ENCODE measurements at regions not wholly inside any gene's neighbourhood (a gene's known extent, or its start where the extent isn't known, plus 50 kb on each side); places are given as distances from the start of the nearest gene placed in this dataset.

- H3K4me3 Mint-ChIP-seq, result no peak overlapping the region
- peaks cover 14% of the 10 kb centered on the region for H3K4me1 Mint-ChIP-seq
- TF ChIP-seq CTCF (conservative IDR thresholded peaks at IDR 0.05), result no peak
- no peaks in the 10 kb centered on the region for H3K9me3 Mint-ChIP-seq
- no peaks in the 10 kb centered on the region for H3K27me3 Mint-ChIP-seq (ENCODE audit: low read depth)
- H3K27ac Mint-ChIP-seq (ENCODE audit: unreplicated experiment), result no peak overlapping the region
- H3K36me3 Mint-ChIP-seq (ENCODE audit: low read depth), result no peaks in the 10 kb centered on the region
- no peak for DNase-seq (ENCODE audit: low read depth, low spot score)
Observed at GRCh38 chr18:49701190-49701589, 112.1 kb downstream of the ACAA2 start.

- TF ChIP-seq CTCF (conservative IDR thresholded peaks at IDR 0.05), result no peak
- H3K36me3 Mint-ChIP-seq (ENCODE audit: low read depth), result no peaks in the 10 kb centered on the region
- H3K27ac Mint-ChIP-seq (ENCODE audit: unreplicated experiment), result no peak overlapping the region
- H3K9me3 Mint-ChIP-seq, result no peaks in the 10 kb centered on the region
- no peak for DNase-seq (ENCODE audit: low read depth, low spot score)
- H3K4me1 Mint-ChIP-seq, result peaks cover 14% of the 10 kb centered on the region
- H3K27me3 Mint-ChIP-seq (ENCODE audit: low read depth), result no peaks in the 10 kb centered on the region
- H3K4me3 Mint-ChIP-seq, result no peak overlapping the region
Observed at GRCh38 chr18:49699303-49699702, 114.0 kb downstream of the ACAA2 start.

- no peaks in the 10 kb centered on the region for H3K36me3 Mint-ChIP-seq (ENCODE audit: low read depth)
- DNase-seq (ENCODE audit: low read depth, low spot score), result no peak
- no peak overlapping the region for H3K27ac Mint-ChIP-seq (ENCODE audit: unreplicated experiment)
- no peak overlapping the region for H3K4me3 Mint-ChIP-seq
- no peaks in the 10 kb centered on the region for H3K27me3 Mint-ChIP-seq (ENCODE audit: low read depth)
- TF ChIP-seq CTCF (conservative IDR thresholded peaks at IDR 0.05), result no peak
- H3K9me3 Mint-ChIP-seq, result no peaks in the 10 kb centered on the region
- peaks cover 14% of the 10 kb centered on the region for H3K4me1 Mint-ChIP-seq
Observed at GRCh38 chr18:49698525-49699025, 114.8 kb downstream of the ACAA2 start.

GRCh38 chr18:49697757-49698524, 115.4 kb downstream of the ACAA2 start:
- no peak for TF ChIP-seq CTCF (conservative IDR thresholded peaks at IDR 0.05)
- DNase-seq (ENCODE audit: low read depth, low spot score), result no peak
- Mint-ChIP-seq H3K27ac (ENCODE audit: unreplicated experiment) (peak overlapping the region; percentile 47), H3K27me3 (ENCODE audit: low read depth) (no peaks in the 10 kb centered on the region), H3K36me3 (ENCODE audit: low read depth) (no peaks in the 10 kb centered on the region), H3K4me3 (no peak overlapping the region), H3K4me1 (peaks cover 14% of the 10 kb centered on the region), H3K9me3 (no peaks in the 10 kb centered on the region)

GRCh38 chr18:49697049-49697448, 116.3 kb downstream of the ACAA2 start:
- no peak for TF ChIP-seq CTCF (conservative IDR thresholded peaks at IDR 0.05)
- H3K36me3 Mint-ChIP-seq (ENCODE audit: low read depth), result no peaks in the 10 kb centered on the region
- no peak overlapping the region for H3K27ac Mint-ChIP-seq (ENCODE audit: unreplicated experiment)
- no peak for DNase-seq (ENCODE audit: low read depth, low spot score)
- no peak overlapping the region for H3K4me3 Mint-ChIP-seq
- H3K4me1 Mint-ChIP-seq, result peaks cover 14% of the 10 kb centered on the region
- H3K27me3 Mint-ChIP-seq (ENCODE audit: low read depth), result no peaks in the 10 kb centered on the region
- H3K9me3 Mint-ChIP-seq, result no peaks in the 10 kb centered on the region

Measured in neural crest cell (in vitro differentiated cells).